ENCODE measurements at regions not wholly inside any gene's neighbourhood (a gene's known extent, or its start where the extent isn't known, plus 50 kb on each side); places are given as distances from the start of the nearest gene placed in this dataset.
"Not testable (repeated sequence)": the region's sequence is repeated elsewhere in the genome, so short reads cannot be mapped to it uniquely, and the experiment has no call there.

DNA sequence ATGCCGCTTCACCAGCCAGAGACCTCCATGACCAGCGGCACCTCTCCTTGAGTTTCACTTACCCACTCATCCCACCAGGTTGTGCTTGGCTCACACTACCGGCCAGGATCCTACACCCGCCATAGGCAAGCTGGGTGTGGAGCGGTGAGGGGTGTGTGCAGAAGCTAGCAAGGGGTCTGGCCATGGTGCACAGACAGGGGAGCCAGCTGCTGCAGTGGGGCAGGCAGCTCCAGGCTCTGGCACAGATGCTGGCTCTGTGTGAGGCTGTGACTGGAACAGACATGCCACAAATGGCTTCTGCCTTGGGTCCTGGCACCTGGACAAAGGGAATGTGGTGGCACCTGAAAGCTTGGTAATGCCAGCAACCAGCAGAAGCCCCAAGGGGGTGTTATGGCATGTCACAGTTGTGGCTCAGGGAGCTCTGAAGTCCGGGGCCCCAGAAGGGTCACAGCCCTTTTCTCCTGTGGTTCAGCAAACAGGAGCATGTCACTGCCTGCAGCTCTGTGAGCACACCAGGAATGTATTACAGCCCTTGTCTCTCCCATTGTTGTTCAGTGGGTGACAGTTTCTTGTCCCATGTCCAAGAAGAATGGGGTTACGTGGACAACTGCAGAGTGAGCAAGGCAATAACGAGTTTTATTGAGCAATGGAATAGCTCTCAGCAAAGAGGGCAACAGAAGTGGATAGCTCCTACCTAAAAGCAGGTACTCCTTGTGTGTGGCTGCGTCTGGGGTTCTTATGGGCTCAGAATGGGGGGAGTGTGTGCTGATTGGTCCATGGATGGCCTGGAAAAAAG lies 2791.0 kb upstream of the PCDH20 start:
- DNase-seq (ENCODE audit: low read depth in 2 of 2): no peak

DNA sequence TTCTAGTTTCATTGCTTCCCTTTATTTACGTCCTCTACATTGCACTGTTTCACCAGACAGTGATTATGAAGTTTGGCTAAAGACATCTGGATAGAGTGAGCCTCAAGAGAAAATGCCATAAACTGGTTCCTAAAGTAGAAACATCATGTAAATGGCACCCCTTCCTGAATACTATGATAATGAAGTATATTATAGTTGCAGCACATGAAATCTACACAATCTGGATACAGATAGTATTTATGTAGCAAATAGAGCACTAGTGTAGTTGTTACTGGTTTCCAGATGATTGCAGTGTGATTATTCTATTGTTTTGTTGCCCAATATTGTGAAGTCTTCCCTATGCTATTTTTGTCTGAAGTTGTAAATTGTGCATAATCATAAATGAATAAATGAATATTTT lies 2786.9 kb upstream of the PCDH20 start:
- no peak for DNase-seq (ENCODE audit: low read depth in 2 of 2)

DNA sequence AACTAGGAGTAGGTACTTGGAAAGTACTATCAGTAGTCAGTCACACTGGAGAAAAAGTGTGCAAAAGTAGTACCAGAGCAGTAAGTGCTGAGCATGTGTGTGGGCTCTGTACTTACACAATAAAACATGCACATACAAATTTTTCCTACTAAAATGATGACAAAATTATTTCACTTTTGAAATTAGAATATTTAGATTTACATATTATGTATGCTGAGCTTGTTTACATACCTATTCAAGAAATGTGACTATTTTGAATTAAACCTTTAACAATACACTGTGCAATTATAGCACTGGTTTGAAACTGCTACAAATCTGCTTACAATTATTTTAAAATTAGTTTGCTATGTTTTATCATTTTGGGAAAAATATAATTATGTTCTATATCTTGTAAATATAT lies 2781.6 kb upstream of the PCDH20 start:
- no peak for DNase-seq (ENCODE audit: low read depth in 2 of 2)

DNA sequence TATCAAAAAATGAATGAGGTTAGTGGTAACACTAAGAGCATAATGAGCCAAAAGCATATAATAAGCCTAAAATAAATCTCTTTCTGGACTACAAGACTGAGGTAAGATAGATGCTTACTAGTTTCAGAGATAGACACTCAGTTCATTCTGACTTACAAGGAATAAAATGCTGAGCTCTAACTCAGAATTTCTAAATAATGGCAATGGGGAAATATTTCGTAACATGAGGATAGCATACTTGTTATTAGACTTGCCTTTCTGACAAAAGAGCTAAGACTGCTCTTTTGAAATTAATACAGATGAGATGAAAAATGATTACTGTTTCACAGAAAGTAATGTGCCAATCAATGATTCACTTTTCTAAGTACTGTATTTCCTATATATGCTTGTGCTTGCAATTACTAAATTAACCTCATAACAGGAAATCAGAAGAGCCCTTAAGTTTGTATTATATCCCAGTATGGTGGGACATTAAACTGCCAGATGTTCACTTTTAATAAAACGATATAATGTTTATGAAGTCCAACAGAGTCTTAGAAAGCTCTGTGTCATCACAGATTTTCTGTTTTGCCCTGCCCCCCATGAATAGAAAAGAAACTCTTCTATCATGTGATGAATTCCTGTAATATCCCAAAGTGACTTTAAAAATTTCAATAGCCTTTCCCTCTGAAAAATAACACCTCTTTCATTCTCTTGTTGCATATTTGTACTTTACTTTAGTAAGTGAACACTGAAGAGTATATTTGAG lies 2771.0 kb upstream of the PCDH20 start:
- DNase-seq (ENCODE audit: low read depth in 2 of 2): no peak

DNA sequence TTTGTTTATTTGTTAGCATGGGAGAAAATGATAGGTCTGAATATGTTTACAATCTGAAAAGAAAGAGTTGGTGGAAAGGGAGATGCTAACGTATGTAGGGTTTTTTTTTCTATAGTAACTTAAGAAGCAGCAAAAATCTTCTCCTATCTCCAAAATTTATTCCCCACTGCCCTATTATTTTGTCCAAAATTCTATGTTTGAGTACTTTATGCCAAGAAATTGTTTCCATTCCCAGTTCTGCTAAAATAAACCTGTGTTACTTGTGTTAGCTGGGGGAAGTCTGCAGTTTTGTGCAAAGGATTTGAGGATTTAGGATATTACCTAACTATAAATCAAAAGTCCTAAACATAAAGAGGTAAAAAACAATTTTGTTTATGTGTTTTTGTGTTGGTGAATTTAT lies 2770.4 kb upstream of the PCDH20 start:
- no peak for DNase-seq (ENCODE audit: low read depth in 2 of 2)

DNA sequence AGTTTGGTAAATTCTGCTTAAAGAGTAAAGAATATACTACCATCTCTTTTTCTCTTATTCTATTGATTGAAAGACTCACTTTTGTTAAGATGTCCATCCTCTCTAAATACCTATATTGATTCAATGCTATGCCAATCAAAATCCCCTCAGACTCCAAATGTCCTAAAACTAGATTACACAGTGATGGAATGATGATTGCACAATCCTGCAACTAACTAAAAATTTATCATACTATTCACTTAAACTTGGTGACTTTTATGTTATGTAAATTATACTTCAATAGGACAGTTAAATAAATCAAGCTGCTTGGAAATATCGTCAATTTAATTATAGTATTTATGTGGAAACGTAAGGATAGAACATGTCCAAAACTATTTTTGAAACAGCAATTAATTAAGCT lies 2765.1 kb upstream of the PCDH20 start:
- DNase-seq (ENCODE audit: low read depth in 2 of 2): no peak

DNA sequence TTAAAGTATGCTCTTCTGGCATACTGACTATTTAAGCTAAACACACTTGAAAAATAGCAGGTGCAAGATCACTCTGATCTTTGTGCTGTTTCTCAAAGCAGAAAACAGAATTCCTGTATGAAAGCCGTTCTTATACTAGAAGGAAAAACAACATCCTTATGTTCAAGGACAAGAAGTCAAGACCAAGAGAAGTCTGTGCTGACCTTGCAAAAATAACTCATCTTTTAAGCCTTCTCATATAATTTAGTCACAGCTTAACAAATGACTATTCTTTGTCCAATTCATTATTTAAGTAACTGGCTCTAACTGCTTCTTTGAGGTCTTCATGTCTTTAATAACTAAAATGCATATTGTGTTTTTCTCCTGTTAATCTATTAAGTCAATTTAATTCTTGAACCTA lies 2750.2 kb upstream of the PCDH20 start:
- DNase-seq (ENCODE audit: low read depth in 2 of 2): no peak

DNA sequence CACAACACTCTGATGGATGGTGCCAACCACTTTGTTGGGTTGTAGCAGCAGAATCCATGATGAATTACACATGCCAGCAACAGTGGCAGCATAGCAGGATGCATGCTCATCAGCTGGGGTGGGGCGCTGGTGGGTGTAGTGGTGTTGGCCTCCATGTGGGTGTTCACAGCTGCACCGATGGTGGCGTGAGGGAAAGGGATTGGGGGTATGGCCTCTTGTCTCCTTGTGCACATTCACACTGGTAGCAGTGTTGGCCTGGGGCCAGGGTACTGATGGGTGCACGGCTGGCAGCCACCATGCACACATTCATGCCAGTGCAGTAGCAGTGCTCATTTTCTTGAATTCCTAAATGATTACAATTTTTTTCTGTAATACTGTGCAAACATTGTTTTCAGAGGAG lies 2748.8 kb upstream of the PCDH20 start:
- no peak for DNase-seq (ENCODE audit: low read depth in 2 of 2)

DNA sequence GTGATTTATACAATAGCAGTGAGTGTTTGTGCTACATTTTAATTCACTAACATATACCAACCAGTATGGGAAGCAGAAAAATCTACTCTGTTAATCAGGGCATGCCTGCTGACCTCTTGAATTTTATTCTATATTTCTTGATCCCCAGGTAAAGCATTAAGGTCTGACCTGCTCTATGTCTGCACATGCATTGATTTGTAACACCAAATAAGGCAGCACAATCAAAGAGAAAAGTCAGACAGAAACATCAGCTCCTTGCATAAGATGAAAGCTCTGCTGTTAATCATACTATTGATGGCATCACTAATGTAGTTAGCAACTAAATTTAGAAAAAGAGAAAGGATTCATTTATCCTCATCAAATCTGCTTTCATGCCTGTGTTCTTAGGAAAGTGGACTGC lies 2744.8 kb upstream of the PCDH20 start:
- no peak for DNase-seq (ENCODE audit: low read depth in 2 of 2)

DNA sequence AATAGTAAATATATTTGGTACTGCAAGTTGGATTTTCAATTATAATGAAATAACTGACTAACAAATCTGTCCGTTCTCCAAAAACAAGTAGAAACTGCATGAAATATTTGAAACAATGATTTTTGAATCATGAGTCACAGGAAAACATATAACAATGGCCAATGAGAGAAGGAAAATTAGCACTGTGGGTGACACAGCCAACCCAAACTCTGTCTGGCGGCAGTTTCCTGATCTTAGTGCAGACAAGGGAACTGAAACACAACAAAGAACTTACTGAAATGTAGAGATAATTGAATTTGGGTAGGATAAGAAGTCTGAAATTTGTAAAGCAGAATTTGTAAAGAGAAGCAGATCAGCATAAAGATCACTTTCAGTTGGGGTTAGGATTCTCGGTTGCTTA lies 2743.3 kb upstream of the PCDH20 start:
- peak; percentile 33 to 36 for DNase-seq (ENCODE audit: low read depth in 2 of 2)

DNA sequence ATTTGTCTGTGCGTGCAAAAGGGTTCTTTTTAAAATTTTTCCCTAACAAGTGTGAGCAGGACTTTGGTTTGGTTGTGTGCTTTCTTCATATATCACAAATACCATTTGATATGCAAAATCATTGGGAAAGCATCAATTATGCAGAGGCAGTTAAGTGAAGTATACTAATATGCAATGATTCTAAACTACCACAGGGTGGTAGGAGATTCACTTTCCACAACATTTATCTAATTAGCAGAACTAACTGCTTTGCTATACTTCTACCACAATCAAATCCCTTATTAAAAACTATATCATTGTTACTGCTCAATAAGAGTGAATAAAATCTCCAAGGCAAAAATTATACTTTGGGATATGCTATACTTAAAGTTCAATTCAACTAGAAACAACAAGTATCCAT lies 2738.9 kb upstream of the PCDH20 start:
- DNase-seq (ENCODE audit: low read depth in 2 of 2): peak; percentile 15 to 20

DNA sequence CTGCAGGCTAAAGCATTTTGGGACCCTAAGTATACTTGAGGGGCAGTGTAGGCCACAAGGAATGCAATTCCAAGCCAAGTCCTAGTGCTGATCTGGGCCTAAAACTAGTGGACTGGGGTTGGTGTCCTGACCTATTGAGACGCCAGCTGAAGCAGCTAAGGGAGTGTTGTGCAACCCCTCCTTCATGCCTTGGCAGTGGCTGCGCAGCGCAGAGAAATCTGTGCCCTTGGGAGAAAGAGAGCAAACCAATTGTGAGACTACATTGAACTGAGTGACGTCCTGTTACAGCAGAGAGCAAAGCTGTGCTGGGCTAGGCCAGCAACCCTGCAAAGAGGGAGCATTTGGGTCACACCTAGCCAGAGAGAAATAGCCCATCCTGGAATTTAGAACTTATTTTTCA lies 2715.0 kb upstream of the PCDH20 start:
- DNase-seq (ENCODE audit: low read depth in 2 of 2): no peak

DNA sequence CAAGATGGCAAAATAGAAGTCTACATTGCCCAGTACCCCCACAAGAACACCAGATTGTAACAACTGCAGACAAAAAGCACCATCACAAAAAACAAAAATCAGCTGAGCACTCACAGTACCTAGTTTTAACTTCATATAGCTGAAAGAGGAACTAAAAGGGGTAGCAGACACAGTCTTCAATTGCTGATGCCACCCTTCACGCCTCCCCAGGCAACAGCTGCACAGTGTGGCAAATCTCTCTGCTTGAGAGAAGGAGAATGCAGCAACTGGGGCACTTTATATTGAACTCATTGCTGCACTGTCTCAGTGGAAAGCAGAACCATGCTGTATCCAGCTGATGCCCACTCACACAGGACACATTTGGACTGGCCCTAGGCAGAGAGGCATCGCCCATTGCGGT lies 2714.5 kb upstream of the PCDH20 start:
- no peak for DNase-seq (ENCODE audit: low read depth in 2 of 2)

DNA sequence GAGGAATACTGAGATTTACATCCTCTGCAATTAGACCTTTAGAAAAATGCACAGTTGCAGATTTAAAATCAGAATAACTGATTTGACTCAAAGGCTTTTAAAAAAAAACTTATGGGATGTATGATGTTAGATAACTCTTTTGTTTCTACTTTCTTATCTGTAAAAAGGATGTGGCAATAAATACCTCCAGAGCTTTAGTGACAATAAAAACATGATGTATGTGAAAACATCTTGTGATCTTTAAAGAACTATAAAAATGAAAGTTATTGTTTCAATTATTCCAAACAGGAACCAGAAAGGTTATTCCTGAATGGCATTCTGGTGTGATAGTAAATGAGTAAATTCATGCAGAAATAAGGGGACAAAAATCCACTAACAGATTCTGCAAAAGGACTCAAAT lies 2712.2 kb upstream of the PCDH20 start:
- DNase-seq (ENCODE audit: low read depth in 2 of 2): no peak

DNA sequence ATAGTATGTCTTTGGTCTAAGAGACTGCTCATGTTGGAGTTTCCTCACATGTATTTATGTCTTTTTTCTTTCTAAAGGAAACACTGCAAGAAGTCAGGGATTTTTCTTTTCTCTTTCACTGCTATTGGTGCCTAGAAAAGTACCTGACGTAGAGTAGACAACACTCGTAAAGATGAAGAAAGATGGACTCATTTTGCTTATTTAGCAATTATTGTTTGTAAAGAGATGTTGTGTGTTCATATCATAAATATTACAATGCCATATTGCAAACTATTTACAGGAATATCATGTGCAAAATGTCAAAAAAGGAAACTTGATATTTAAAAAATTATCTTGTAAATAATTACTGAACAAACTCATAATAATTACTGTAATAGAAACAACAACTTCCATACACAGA lies 2711.5 kb upstream of the PCDH20 start:
- DNase-seq (ENCODE audit: low read depth in 2 of 2): no peak

DNA sequence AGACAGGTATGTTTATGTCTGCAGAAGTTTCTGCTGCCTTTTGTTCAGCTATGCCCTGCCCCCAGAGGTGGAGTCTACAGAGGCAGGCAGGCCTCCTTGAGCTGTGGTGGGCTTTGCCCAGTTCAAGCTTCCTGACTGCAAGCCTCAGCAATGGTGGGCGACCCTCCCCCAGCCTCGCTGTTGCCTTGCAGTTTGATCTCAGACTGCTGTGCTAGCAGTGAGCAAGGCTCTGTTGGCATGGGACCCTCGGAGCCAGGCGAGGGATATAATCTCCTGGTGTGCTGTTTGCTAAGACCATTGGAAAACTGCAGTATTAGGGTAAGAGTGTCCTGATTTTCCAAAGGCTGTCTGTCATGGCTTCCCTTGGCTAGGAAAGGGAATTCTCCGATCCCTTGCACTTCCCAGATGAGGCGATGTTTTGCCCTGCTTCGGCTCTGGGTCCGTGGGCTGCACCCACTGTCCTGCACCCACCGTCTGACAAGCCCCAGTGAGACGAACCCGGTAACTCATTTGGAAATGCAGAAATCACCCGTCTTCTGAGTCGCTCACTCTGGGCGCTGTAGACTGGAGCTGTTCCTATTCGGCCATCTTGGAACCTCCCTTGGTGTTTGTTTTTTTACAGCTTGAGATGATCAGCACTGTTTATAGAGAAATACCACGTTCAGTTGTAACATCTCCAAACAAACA lies 2705.5 kb upstream of the PCDH20 start:
- not testable (repeated sequence) for DNase-seq (ENCODE audit: low read depth in 2 of 2)

DNA sequence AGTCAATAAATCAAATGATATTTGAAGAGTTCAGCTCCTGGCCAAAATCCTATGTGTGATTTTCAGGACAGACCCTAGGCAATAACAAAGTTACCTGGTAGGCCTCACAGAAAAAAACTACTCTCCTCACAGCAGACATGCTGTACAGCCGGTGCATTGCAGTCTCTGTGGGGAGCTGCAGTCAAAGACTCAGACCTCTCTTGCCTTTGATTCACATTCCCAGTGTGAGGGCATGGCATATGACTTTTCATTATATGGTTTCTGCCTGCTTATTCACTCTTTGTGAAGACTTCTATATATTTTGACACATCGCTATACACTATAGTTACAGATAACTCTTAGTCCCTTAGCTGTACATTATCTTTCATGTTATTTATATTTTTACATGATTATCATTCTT lies 2684.3 kb upstream of the PCDH20 start:
- no peak for DNase-seq (ENCODE audit: low read depth in 2 of 2)

DNA sequence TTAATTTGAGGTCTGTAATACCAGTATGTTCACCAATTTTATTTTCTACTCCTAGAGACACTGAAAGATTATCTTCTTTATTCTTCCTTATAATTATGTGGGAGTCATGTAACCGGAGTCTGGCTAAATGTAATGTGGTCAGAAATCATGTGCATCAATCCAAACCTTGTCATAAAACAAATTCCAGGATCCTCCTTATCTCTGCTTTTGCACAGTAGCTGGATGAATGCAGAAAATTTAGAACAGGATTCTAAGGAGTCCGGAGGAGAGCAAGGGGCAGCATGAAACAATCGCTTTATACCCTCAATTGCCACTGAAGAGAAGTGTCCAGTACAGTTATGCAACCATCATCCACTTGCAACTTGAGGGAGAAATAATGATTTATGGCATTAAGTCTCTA lies 2674.7 kb upstream of the PCDH20 start:
- no peak for DNase-seq (ENCODE audit: low read depth in 2 of 2)

DNA sequence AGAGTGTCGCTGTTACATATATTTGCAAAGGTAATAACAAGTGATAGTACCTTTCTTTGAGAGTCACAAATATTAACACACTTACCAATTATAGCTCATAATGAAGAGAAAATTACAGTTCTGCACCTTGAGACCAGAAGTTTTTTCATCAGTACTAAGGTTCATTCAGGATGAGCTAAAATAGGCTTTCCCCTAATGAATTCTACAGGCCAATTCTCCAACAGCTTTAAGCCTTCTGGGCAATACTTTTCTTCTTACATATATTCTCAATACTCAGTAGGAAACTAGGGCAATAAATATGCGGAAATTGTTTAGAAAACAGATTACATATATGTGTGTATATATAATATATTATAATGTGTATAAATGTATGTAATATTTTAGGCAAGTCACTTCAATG lies 2672.8 kb upstream of the PCDH20 start:
- DNase-seq (ENCODE audit: low read depth in 2 of 2): no peak

DNA sequence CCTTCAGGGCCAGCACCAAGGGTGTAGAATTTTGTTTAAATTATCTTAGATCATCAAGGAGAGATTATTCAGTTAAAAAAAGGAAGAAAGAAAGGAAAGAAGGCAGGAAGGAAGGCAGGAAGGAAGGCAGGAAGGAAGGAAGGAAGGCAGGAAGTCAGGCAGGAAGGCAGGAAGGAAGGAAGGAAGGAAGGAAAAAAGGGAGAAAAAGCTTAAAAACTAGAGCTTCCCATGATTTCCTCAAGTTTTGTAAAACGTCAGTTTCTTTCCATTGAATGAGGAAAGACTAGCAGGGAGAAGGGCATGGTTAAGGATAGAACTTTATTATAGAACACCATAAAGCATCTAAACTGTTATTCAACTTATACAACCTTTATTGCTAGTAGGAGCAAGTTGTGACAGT lies 2672.0 kb upstream of the PCDH20 start:
- no peak for DNase-seq (ENCODE audit: low read depth in 2 of 2)

DNA sequence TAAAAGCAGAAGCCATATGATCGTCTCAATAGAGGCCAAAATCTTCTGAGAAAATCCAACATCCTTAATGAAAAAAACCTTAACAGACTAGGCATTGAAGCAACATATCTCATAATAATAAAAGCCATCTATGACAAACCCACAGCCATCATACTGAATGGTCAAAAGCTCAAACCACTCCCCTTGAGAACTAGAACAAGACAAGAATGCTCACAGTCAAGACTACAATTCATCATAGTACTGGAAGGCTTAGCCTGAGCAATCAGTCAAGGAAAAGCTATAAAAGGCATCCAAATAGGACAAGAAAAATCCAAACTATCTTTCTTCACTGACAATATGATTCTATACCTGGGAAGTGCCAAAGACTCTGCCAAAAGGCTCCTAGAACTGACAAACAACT lies 2668.2 kb upstream of the PCDH20 start:
- no peak for DNase-seq (ENCODE audit: low read depth in 2 of 2)

DNA sequence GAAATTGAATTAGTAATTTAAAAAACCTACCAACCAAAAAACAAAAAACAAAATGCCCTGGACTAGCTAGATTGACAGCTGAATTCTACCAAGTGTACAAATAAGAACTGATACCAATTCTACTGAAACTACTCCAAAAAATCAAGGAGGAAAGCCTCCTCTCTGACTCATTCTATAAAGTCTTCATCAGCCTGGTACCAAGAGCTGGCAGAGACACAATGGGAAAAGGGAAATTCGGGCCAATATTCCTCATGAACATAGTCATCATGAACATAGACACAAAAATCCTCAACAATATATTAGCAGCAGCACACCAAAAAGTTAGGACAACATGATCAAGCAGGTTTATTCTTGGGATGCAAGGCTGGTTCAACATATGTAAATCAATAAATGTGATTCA lies 2667.7 kb upstream of the PCDH20 start:
- no peak for DNase-seq (ENCODE audit: low read depth in 2 of 2)

DNA sequence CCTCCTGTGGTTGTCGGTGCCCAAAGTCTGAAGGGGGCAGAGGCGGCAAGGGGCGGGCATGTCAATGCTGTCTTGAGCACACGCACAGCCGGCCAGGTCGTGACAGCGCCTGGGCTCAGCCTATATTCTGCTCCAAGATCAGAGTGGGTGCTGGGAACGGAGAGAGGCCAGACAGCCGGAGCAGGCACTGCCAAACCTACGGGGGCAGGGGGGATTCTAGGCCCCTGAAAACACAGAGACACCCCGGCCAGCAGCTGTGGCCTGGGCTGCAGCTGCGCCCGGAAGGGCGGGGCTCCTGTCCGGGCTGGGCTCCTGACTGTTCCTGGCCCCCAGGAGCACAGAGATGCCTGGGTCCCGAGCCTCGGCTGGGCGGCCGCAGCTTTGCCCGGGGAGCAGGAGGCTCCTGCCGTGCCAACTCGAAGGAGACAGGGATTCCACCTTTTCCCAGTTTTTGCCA lies 2662.9 kb upstream of the PCDH20 start:
- no peak for DNase-seq (ENCODE audit: low read depth in 2 of 2)
